Prostate gland (tissue), 2 donors: ENCODE measurements at regions not wholly inside any gene's neighbourhood (a gene's known extent, or its start where the extent isn't known, plus 50 kb on each side); places are given as distances from the start of the nearest gene placed in this dataset.

Experiments used
- POLR2A ChIP-seq: fragments of 450-650 bp; IDR thresholded peaks from one replicate; pipeline ENCODE4 v1.6.1; 2016; ENCODE audit warnings: antibody characterized with exemption, mild to moderate bottlenecking
- POLR2AphosphoS5 ChIP-seq: sonication (generic); formaldehyde crosslinking; IDR thresholded peaks from one replicate; pipeline ENCODE4 v1.6.1; 2017; ENCODE audit warnings: antibody characterized with exemption
- TF ChIP-seq, protein P1 (sequence below), 4 experiments: fragments of 200-600 bp in 2 of 4; fragments of 450-650 bp in 2 of 4; sonication (generic) in 2 of 4; IDR thresholded peaks; 1 replicate in 3 of 4; 2 replicates in 1 of 4; pipeline ENCODE4 v1.5.1; 2016 to 2019; ENCODE audit warnings: antibody characterized with exemption in 4 of 4, mild to moderate bottlenecking in 2 of 4, moderate library complexity in 2 of 4

DNA sequence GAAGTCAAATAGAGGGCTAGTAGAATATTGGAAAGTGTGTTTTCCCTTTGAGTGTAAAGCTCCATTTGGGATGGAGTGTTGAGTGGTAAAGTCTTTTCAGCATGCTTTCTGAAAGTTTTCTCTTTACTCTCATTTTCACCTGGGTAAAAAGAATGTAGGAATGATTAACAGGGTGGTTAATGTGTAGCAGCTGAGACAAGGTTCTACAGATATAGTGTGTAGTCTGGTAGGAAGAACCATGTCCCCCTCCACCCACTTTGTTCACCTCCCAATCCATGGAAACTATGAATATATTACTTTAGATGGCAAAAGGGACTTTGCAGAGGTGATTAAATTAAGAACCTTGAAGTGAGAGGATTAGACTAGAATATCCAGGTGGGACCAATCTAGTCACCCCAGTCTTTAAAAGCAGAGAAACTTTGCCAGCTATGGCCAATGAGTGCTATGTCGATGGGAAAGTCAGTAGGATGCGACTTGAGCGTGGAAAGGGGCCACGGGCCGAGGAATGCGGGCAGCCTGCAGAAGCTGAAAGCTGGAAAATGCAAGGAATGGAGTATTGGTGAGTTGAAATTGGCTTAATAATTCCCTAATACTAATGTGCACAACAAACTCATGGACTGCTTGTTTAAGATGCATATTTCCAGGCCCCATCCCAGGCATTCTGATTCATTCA lies 166.3 kb upstream of the AHR start:
- TF ChIP-seq, protein P1, sequence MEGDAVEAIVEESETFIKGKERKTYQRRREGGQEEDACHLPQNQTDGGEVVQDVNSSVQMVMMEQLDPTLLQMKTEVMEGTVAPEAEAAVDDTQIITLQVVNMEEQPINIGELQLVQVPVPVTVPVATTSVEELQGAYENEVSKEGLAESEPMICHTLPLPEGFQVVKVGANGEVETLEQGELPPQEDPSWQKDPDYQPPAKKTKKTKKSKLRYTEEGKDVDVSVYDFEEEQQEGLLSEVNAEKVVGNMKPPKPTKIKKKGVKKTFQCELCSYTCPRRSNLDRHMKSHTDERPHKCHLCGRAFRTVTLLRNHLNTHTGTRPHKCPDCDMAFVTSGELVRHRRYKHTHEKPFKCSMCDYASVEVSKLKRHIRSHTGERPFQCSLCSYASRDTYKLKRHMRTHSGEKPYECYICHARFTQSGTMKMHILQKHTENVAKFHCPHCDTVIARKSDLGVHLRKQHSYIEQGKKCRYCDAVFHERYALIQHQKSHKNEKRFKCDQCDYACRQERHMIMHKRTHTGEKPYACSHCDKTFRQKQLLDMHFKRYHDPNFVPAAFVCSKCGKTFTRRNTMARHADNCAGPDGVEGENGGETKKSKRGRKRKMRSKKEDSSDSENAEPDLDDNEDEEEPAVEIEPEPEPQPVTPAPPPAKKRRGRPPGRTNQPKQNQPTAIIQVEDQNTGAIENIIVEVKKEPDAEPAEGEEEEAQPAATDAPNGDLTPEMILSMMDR (IDR thresholded peaks at IDR 0.05), result no peak
- TF ChIP-seq POLR2A (no peak), POLR2AphosphoS5 (no peak)
